SK-N-SH (cell line): ENCODE measurements at regions not wholly inside any gene's neighbourhood (a gene's known extent, or its start where the extent isn't known, plus 50 kb on each side); places are given as distances from the start of the nearest gene placed in this dataset.

Source experiments
- CTCF ChIA-PET: fragments of 300-600, 350-600 bp; formaldehyde crosslinking; extraction: SDS; loops from one replicate; lab custom pipeline; 2021; lab: Yijun Ruan, JAX
- POLR2A ChIA-PET: fragments of 350-600 bp; sonication (Branson Sonifier 250); formaldehyde crosslinking; extraction: SDS; loops from one replicate; lab custom pipeline; 2020; ENCODE audit warnings: antibody characterized with exemption, inconsistent platforms; lab: Yijun Ruan, JAX
- DNase-seq: peaks from one replicate; pipeline ENCODE4 v3.0.0; 2012
- H2AFZ ChIP-seq: fragments of 200-600 bp; sonication (generic); 2 replicates; pipeline ENCODE4 v1.8.1; 2016; ENCODE audit warnings: antibody characterized with exemption, mild to moderate bottlenecking, low read depth
- H3F3A ChIP-seq: fragments of 200-600 bp; sonication (generic); replicated peaks from 2 replicates; pipeline ENCODE3; 2016; ENCODE audit warnings: antibody characterized with exemption, mild to moderate bottlenecking; ENCODE audit not compliant: insufficient read depth
- H3K27ac ChIP-seq, 2 experiments: fragments of 200-500 bp in 1 of 2; fragments of 200-600 bp in 1 of 2; sonication (Bioruptor generic) in 1 of 2; sonication (generic), shearing (Covaris generic) in 1 of 2; 2 replicates each; pipeline versions ENCODE4 v1.5.1 to v1.6.1; 2014 to 2016; ENCODE audit warnings: low read depth in 2 of 2, inconsistent platforms in 1 of 2, low read length in 1 of 2, mild to moderate bottlenecking in 1 of 2, mixed read lengths in 1 of 2
- H3K27me3 ChIP-seq: fragments of 200-600 bp; sonication (generic), shearing (Covaris generic); 2 replicates; pipeline ENCODE4 v1.6.1; 2016; ENCODE audit warnings: mixed run types; ENCODE audit not compliant: insufficient read depth
- H3K36me3 ChIP-seq, 2 experiments: fragments of 200-500 bp in 1 of 2; fragments of 200-600 bp in 1 of 2; sonication (Bioruptor generic) in 1 of 2; sonication (generic) in 1 of 2; replicated peaks in 1 of 2; 2 replicates each; pipeline versions ENCODE3 to v1.5.1; 2014 to 2016; ENCODE audit warnings: low read length in 1 of 2, mild to moderate bottlenecking in 1 of 2; ENCODE audit not compliant: insufficient read depth in 2 of 2, control insufficient read depth in 1 of 2
- H3K4me1 ChIP-seq, 2 experiments: fragments of 200-500 bp in 1 of 2; fragments of 200-600 bp in 1 of 2; sonication (Bioruptor generic) in 1 of 2; sonication (generic), shearing (Covaris generic) in 1 of 2; 2 replicates each; pipeline versions ENCODE4 v1.5.1 to v1.6.1; 2014 to 2016; ENCODE audit warnings: low read depth in 1 of 2, low read length in 1 of 2, mixed run types in 1 of 2; ENCODE audit not compliant: insufficient read depth in 2 of 2, control insufficient read depth in 1 of 2
- H3K4me2 ChIP-seq: fragments of 200-600 bp; sonication (generic), shearing (Covaris generic); 2 replicates; pipeline ENCODE4 v1.6.1; 2017; ENCODE audit warnings: mixed run types
- H3K4me3 ChIP-seq, 2 experiments: fragments of 200-500 bp in 1 of 2; fragments of 200-600 bp in 1 of 2; sonication (Bioruptor generic) in 1 of 2; sonication (generic), shearing (Covaris generic) in 1 of 2; 2 replicates each; pipeline versions ENCODE4 v1.5.1 to v1.8.1; 2014 to 2016; ENCODE audit warnings: low read depth in 2 of 2, inconsistent platforms in 1 of 2, low read length in 1 of 2, mild to moderate bottlenecking in 1 of 2, mixed read lengths in 1 of 2, moderate library complexity in 1 of 2
- H3K79me2 ChIP-seq: fragments of 200-600 bp; sonication (generic); 2 replicates; pipeline ENCODE4 v1.8.1; 2017; ENCODE audit warnings: mild to moderate bottlenecking; ENCODE audit not compliant: insufficient read depth
- H3K9ac ChIP-seq: fragments of 200-600 bp; sonication (generic); 2 replicates; pipeline ENCODE4 v1.6.1; 2017; ENCODE audit warnings: mixed run types
- H3K9me2 ChIP-seq: fragments of 200-600 bp; sonication (generic); 2 replicates; pipeline ENCODE4 v1.6.1; 2017; ENCODE audit warnings: mixed run types
- H3K9me3 ChIP-seq: fragments of 200-600 bp; sonication (generic); 2 replicates; pipeline ENCODE4 v1.6.1; 2017; ENCODE audit warnings: mixed run types, mild to moderate bottlenecking, moderate library complexity
- H4K20me1 ChIP-seq: fragments of 200-600 bp; sonication (generic); 2 replicates; pipeline ENCODE4 v1.6.1; 2017; ENCODE audit warnings: mild to moderate bottlenecking, mixed run types; ENCODE audit not compliant: insufficient read depth
- CTCF ChIP-seq: fragments of 200-600 bp; sonication (generic); IDR thresholded peaks from 2 replicates; pipeline ENCODE4 v1.6.1; 2017; ENCODE audit warnings: antibody characterized with exemption, mild to moderate bottlenecking, moderate library complexity
- EZH2phosphoT487 ChIP-seq: fragments of 200-600 bp; sonication (generic); IDR thresholded peaks from 2 replicates; pipeline ENCODE4 v1.6.1; 2017; ENCODE audit warnings: low read depth, mixed run types, mild to moderate bottlenecking, antibody characterized with exemption, moderate library complexity, borderline replicate concordance
- FOXJ3 ChIP-seq: sonication (generic); formaldehyde crosslinking; IDR thresholded peaks from 2 replicates; pipeline ENCODE4 v1.5.1; 2020; ENCODE audit warnings: mild to moderate bottlenecking, missing genetic modification reagents
- IRF3 ChIP-seq: fragments of 150-350 bp; IDR thresholded peaks from 2 replicates; pipeline ENCODE4 v1.6.1; 2016; ENCODE audit warnings: mild to moderate bottlenecking, low read depth, low read length
- MEF2A ChIP-seq: IDR thresholded peaks from 2 replicates; pipeline ENCODE4 v1.4.0; 2012; ENCODE audit warnings: low read depth, borderline replicate concordance
- NRF1 ChIP-seq: IDR thresholded peaks from 2 replicates; pipeline ENCODE4 v1.6.1; 2012; ENCODE audit warnings: low read depth, mild to moderate bottlenecking, low read length
- PBX3 ChIP-seq: IDR thresholded peaks from 2 replicates; pipeline ENCODE4; 2012
- RAD21 ChIP-seq: IDR thresholded peaks from 2 replicates; pipeline ENCODE4 v1.6.1; 2012; ENCODE audit warnings: mild to moderate bottlenecking, low read length
- REST ChIP-seq: IDR thresholded peaks from 2 replicates; pipeline ENCODE4 v1.6.1; 2012; ENCODE audit warnings: mild to moderate bottlenecking, low read depth, low read length, moderate library complexity
- SIN3A ChIP-seq: IDR thresholded peaks from 2 replicates; pipeline ENCODE4 v1.6.1; 2012; ENCODE audit warnings: low read depth, mild to moderate bottlenecking, low read length, moderate library complexity, borderline replicate concordance
- TCF12 ChIP-seq: IDR thresholded peaks from 2 replicates; pipeline ENCODE4 v1.4.0; 2012
- TEAD4 ChIP-seq: IDR thresholded peaks from 2 replicates; pipeline ENCODE4 v1.4.0; 2012; ENCODE audit warnings: mild to moderate bottlenecking, borderline replicate concordance; ENCODE audit not compliant: insufficient read depth
- USF2 ChIP-seq: fragments of 150-350 bp; IDR thresholded peaks from 2 replicates; pipeline ENCODE4 v1.6.1; 2017; ENCODE audit warnings: antibody characterized with exemption, low read length, low read depth, borderline replicate concordance
- YY1 ChIP-seq: IDR thresholded peaks from 2 replicates; pipeline ENCODE4 v1.4.0; 2012; ENCODE audit warnings: low read depth, mild to moderate bottlenecking
- ZBTB33 ChIP-seq: IDR thresholded peaks from 2 replicates; pipeline ENCODE4 v1.4.0; 2012; ENCODE audit warnings: low read depth, borderline replicate concordance
- WGBS: methylation state at CpG from one replicate; pipeline ENCODE4 v1.1.6; 2017; ENCODE audit warnings: low lambda C conversion rate; 5-methylcytosine and 5-hydroxymethylcytosine counted together

- TF ChIP-seq FOXJ3 = no peak
- no peak for TF ChIP-seq IRF3
- no peak for TF ChIP-seq YY1
- no peak for TF ChIP-seq NRF1
- TF ChIP-seq EZH2phosphoT487 = no peak
- no peak for TF ChIP-seq PBX3
Observed at GRCh38 chr4:180757927-180758326, 1485.3 kb upstream of the TENM3 start (continued).

- no peak overlapping the region for H3K4me2 ChIP-seq
- H2AFZ ChIP-seq = no peak overlapping the region
- no peaks in the 10 kb centered on the region for H3K36me3 ChIP-seq
- H3K4me3 ChIP-seq = no peak overlapping the region
- CTCF ChIA-PET = no interaction called here
- WGBS = 20% methylated on average over 5 of the region's 5 CpGs
- no peaks in the 10 kb centered on the region for H3K27me3 ChIP-seq
- H3K9me3 ChIP-seq = no peaks in the 10 kb centered on the region
- no peaks in the 10 kb centered on the region for H3K79me2 ChIP-seq
- no peak for DNase-seq
- no peaks in the 10 kb centered on the region for H4K20me1 ChIP-seq
- H3K9me2 ChIP-seq = no peaks in the 10 kb centered on the region
- no peak overlapping the region for H3K9ac ChIP-seq
- no peak overlapping the region for H3K27ac ChIP-seq
- H3K4me1 ChIP-seq = no peaks in the 10 kb centered on the region
- POLR2A ChIA-PET = no interaction called here
- no peaks in the 10 kb centered on the region for H3F3A ChIP-seq
- TF ChIP-seq USF2 (no peak), TEAD4 (no peak), PBX3 (no peak), REST (no peak), RAD21 (no peak), TCF12 (no peak), CTCF (no peak), MEF2A (no peak), SIN3A (no peak), EZH2phosphoT487 (no peak), ZBTB33 (no peak), YY1 (no peak)
Observed at GRCh38 chr4:180766045-180766444, 1477.2 kb upstream of the TENM3 start.
